Caco-2 (cell line): ENCODE measurements at regions not wholly inside any gene's neighbourhood (a gene's known extent, or its start where the extent isn't known, plus 50 kb on each side); places are given as distances from the start of the nearest gene placed in this dataset.
A peak's percentile ranks its signal among the peaks of the same experiment; 100 is the strongest.

ENCODE experiments used
- BruUV-seq: library from RNA; stranded (reverse); fragments of 400-500 nt; replicated peaks from 2 replicates; lab custom pipeline; 2021; lab: Mats Ljungman, UMichigan
- CTCF ChIA-PET: fragments of 300-600 bp; sonication (Branson Sonifier 250); formaldehyde crosslinking; loops from one replicate; lab custom pipeline; 2022; ENCODE audit warnings: antibody characterized with exemption; lab: Charles Lee
- POLR2A ChIA-PET: fragments of 300-600 bp; sonication (Branson Sonifier 250); formaldehyde crosslinking; loops from one replicate; lab custom pipeline; 2022; ENCODE audit warnings: antibody characterized with exemption; lab: Charles Lee
- DNase-seq, 2 experiments: peaks; one replicate each; pipeline versions ENCODE4 v3.0.0 to v3.0.0-alpha.2; 2020 to 2022
- H3K27me3 ChIP-seq: replicated peaks from 2 replicates; pipeline ENCODE4 v1.6.0; 2011; ENCODE audit warnings: low read length; ENCODE audit not compliant: control insufficient read depth, insufficient read depth
- H3K36me3 ChIP-seq: 2 replicates; pipeline ENCODE4 v1.5.1; 2011; ENCODE audit warnings: low read length; ENCODE audit not compliant: control insufficient read depth, insufficient read depth
- H3K4me1 ChIP-seq: fragments of 250-450 bp; sonication (Bioruptor Pico); 2 replicates; pipeline ENCODE4 v1.5.1; 2020; ENCODE audit warnings: mild to moderate bottlenecking
- H3K4me3 ChIP-seq: 2 replicates; pipeline ENCODE4 v1.5.1; 2011; ENCODE audit warnings: low read depth, mild to moderate bottlenecking, control low read depth, low read length
- H3K9me3 ChIP-seq: fragments of 250-450 bp; sonication (Bioruptor Pico); 2 replicates; pipeline ENCODE4 v1.5.1; 2020; ENCODE audit warnings: mild to moderate bottlenecking, moderate library complexity
- H3K27ac Mint-ChIP-seq: one replicate; pipeline ENCODE4 v1.8.0; 2022; ENCODE audit warnings: mixed read lengths; ENCODE audit not compliant: unreplicated experiment
- H3K27me3 Mint-ChIP-seq: one replicate; pipeline ENCODE4 v1.8.0; 2022; ENCODE audit warnings: mixed read lengths; ENCODE audit not compliant: insufficient read depth, unreplicated experiment
- H3K36me3 Mint-ChIP-seq: one replicate; pipeline ENCODE4 v1.8.0; 2022; ENCODE audit warnings: mild to moderate bottlenecking, mixed read lengths; ENCODE audit not compliant: insufficient read depth, unreplicated experiment
- H3K4me1 Mint-ChIP-seq: one replicate; pipeline ENCODE4 v1.8.0; 2022; ENCODE audit warnings: low read depth, mixed read lengths; ENCODE audit not compliant: unreplicated experiment
- H3K4me3 Mint-ChIP-seq: one replicate; pipeline ENCODE4 v1.8.0; 2022; ENCODE audit warnings: mild to moderate bottlenecking, moderate library complexity, mixed read lengths; ENCODE audit not compliant: unreplicated experiment
- H3K9me3 Mint-ChIP-seq: one replicate; pipeline ENCODE4 v1.8.0; 2022; ENCODE audit warnings: mixed read lengths; ENCODE audit not compliant: unreplicated experiment
- CTCF ChIP-seq, 2 experiments: fragments of 200-600 bp in 1 of 2; IDR thresholded peaks; 1 replicate in 1 of 2; 2 replicates in 1 of 2; pipeline versions ENCODE4 v1.5.1 to v1.8.0; 2011 to 2022; ENCODE audit warnings: antibody characterized with exemption in 1 of 2, control low read depth in 1 of 2, inconsistent platforms in 1 of 2, low read depth in 1 of 2, low read length in 1 of 2, mild to moderate bottlenecking in 1 of 2, moderate library complexity in 1 of 2; ENCODE audit not compliant: insufficient read depth in 1 of 2, severe bottlenecking in 1 of 2, unreplicated experiment in 1 of 2
- intact Hi-C: fragments of 100-400 bp; cut with micrococcal nuclease; formaldehyde crosslinking; loops from one replicate; pipeline ENCODE4 v1.10.0; 2022; ENCODE audit not compliant: unreplicated experiment

GRCh38 chr16:55136356-55137150, 187.4 kb upstream of the IRX6 start:
- no peaks in the 10 kb centered on the region for H3K36me3 ChIP-seq
- ChIA-PET POLR2A (no interaction called here), CTCF (no interaction called here)
- no peaks in the 10 kb centered on the region for H3K27me3 ChIP-seq
- H3K27me3 Mint-ChIP-seq: no peaks in the 10 kb centered on the region
- intact Hi-C loops: no loop called here
- H3K36me3 Mint-ChIP-seq: no peaks in the 10 kb centered on the region
- H3K9me3 ChIP-seq: no peaks in the 10 kb centered on the region
- no peak overlapping the region for H3K4me3 ChIP-seq
- TF ChIP-seq CTCF (IDR thresholded peaks at IDR 0.05; ENCODE audit: insufficient read depth in 1 of 2, low read depth in 1 of 2, low read length in 1 of 2, severe bottlenecking in 1 of 2, unreplicated experiment in 1 of 2): no peak
- no peak overlapping the region for H3K4me3 Mint-ChIP-seq
- peaks cover 16% of the 10 kb centered on the region for H3K9me3 Mint-ChIP-seq
- H3K27ac Mint-ChIP-seq: no peak overlapping the region
- peaks cover 14% of the 10 kb centered on the region for H3K4me1 Mint-ChIP-seq
- no TSS peak for BruUV-seq
- DNase-seq: no peak
- H3K4me1 ChIP-seq: no peaks in the 10 kb centered on the region; the same call in 1 of the 2 replicates

- H3K27ac Mint-ChIP-seq: peak overlapping the region; percentile 10
- peaks cover 14% of the 10 kb centered on the region for H3K4me1 Mint-ChIP-seq
- intact Hi-C loops: no loop called here
- H3K36me3 Mint-ChIP-seq: no peaks in the 10 kb centered on the region
- POLR2A ChIA-PET: interaction anchor here (1.0 kb wide), 1 partner anchor 30 kb away, joined by 3 read pairs; no protein-coding TSS in a partner anchor
- no peak overlapping the region for H3K4me3 ChIP-seq
- CTCF ChIA-PET: interaction anchor here (0.6 to 1.0 kb wide), 2 partner anchors 30 to 1366 kb away, joined by 3 to 4 read pairs; no protein-coding TSS in a partner anchor
- H3K27me3 ChIP-seq: no peaks in the 10 kb centered on the region
- peak in 1 of 2 experiments; percentile 9 for DNase-seq
- no TSS peak for BruUV-seq
- H3K9me3 Mint-ChIP-seq: peaks cover 18% of the 10 kb centered on the region
- no peaks in the 10 kb centered on the region; the same call in 1 of the 2 replicates for H3K4me1 ChIP-seq
- H3K4me3 Mint-ChIP-seq: no peak overlapping the region
- TF ChIP-seq CTCF (IDR thresholded peaks at IDR 0.05; ENCODE audit: insufficient read depth in 1 of 2, low read depth in 1 of 2, low read length in 1 of 2, severe bottlenecking in 1 of 2, unreplicated experiment in 1 of 2): no peak
- no peaks in the 10 kb centered on the region for H3K36me3 ChIP-seq
- no peaks in the 10 kb centered on the region for H3K9me3 ChIP-seq
- no peaks in the 10 kb centered on the region for H3K27me3 Mint-ChIP-seq
These were observed 185.7 kb upstream of the IRX6 start for GRCh38 chr16:55138298-55138697.

GRCh38 chr16:55142405-55142804, 181.6 kb upstream of the IRX6 start:
- Histone ChIP-seq H3K27me3 (no peaks in the 10 kb centered on the region), H3K4me1 (no peaks in the 10 kb centered on the region; the same call in 1 of the 2 replicates), H3K36me3 (no peaks in the 10 kb centered on the region), H3K9me3 (no peaks in the 10 kb centered on the region), H3K4me3 (no peak overlapping the region)
- Mint-ChIP-seq H3K9me3 (peaks cover 13% of the 10 kb centered on the region), H3K4me1 (peaks cover 19% of the 10 kb centered on the region), H3K36me3 (no peaks in the 10 kb centered on the region), H3K27me3 (no peaks in the 10 kb centered on the region), H3K27ac (no peak overlapping the region), H3K4me3 (no peak overlapping the region)
- intact Hi-C loops: no loop called here
- no TSS peak for BruUV-seq
- DNase-seq: no peak
- CTCF ChIA-PET: no interaction called here
- POLR2A ChIA-PET: no interaction called here
- TF ChIP-seq CTCF (IDR thresholded peaks at IDR 0.05; ENCODE audit: insufficient read depth in 1 of 2, low read depth in 1 of 2, low read length in 1 of 2, severe bottlenecking in 1 of 2, unreplicated experiment in 1 of 2): no peak
